K562 (cell line): ENCODE measurements at regions not wholly inside any gene's neighbourhood (a gene's known extent, or its start where the extent isn't known, plus 50 kb on each side); places are given as distances from the start of the nearest gene placed in this dataset.

ENCODE experiments used
- ATAC-seq: fragments of 200-7000 bp; cut with Tn5 transposase; 3 replicates; pipeline ENCODE4 v1.9.1; 2020; ENCODE audit warnings: moderate library complexity
- BruUV-seq: library from RNA; stranded (reverse); fragments of 400-500 nt; replicated peaks from 2 replicates; lab custom pipeline; 2021; lab: Mats Ljungman, UMichigan
- CTCF ChIA-PET: fragments of 300-600 bp; formaldehyde crosslinking; extraction: SDS; loops from one replicate; lab custom pipeline; 2021; ENCODE audit warnings: low intra/inter-chr PET ratio; lab: Yijun Ruan, JAX
- POLR2A ChIA-PET: fragments of 300-600, 350-650 bp; sonication (Branson Sonifier 250); formaldehyde crosslinking; extraction: SDS; loops from one replicate; lab custom pipeline; 2021; ENCODE audit warnings: antibody characterized with exemption, inconsistent platforms; lab: Yijun Ruan, JAX
- DNase-seq, 4 experiments: peaks; one replicate each; pipeline versions ENCODE4 v3.0.0 to v3.0.0-alpha.2; 2011 to 2018; ENCODE audit warnings: low spot score in 3 of 4, mixed read lengths in 3 of 4; ENCODE audit errors: extremely low read depth in 1 of 4
- FAIRE-seq: peaks from 2 replicates; lab custom pipeline; 2011; peaks lifted over from hg19 to GRCh38; lab: Jason Lieb, UNC
- H2AFZ ChIP-seq: 2 replicates; pipeline ENCODE4 v1.6.0; 2011; ENCODE audit warnings: low read depth, low read length, control low read depth, inconsistent platforms
- H3K27ac ChIP-seq: fragments of 200-600 bp; 3 replicates; pipeline ENCODE4 v1.8.0; 2011; ENCODE audit warnings: low read depth, mild to moderate bottlenecking, control low read depth, inconsistent platforms, low read length, moderate library complexity, mixed read lengths; ENCODE audit errors: extremely low read depth
- H3K27me3 ChIP-seq, 2 experiments: fragments of 300-600 bp in 1 of 2; 2 replicates in 1 of 2; 3 replicates in 1 of 2; pipeline versions ENCODE4 v1.6.0 to v1.8.0; 2011; ENCODE audit warnings: inconsistent platforms in 2 of 2, low read length in 2 of 2, mild to moderate bottlenecking in 1 of 2, mixed read lengths in 1 of 2, moderate library complexity in 1 of 2; ENCODE audit not compliant: control insufficient read depth in 2 of 2, insufficient read depth in 2 of 2
- H3K36me3 ChIP-seq: fragments of 300-600 bp; 3 replicates; pipeline ENCODE4 v1.8.0; 2011; ENCODE audit warnings: mild to moderate bottlenecking, low read length, inconsistent platforms; ENCODE audit not compliant: control insufficient read depth, insufficient read depth
- H3K4me1 ChIP-seq, 2 experiments: fragments of 200-600 bp in 1 of 2; replicated peaks in 1 of 2; 2 replicates in 1 of 2; 3 replicates in 1 of 2; pipeline versions ENCODE4 v1.5.1 to v1.8.0; 2011; ENCODE audit warnings: inconsistent platforms in 2 of 2, low read length in 2 of 2, mild to moderate bottlenecking in 1 of 2, mixed read lengths in 1 of 2, moderate library complexity in 1 of 2; ENCODE audit not compliant: control insufficient read depth in 2 of 2, insufficient read depth in 2 of 2
- H3K4me2 ChIP-seq: 2 replicates; pipeline ENCODE4 v1.6.1; 2011; ENCODE audit warnings: low read length, control low read depth, inconsistent platforms, mixed read lengths; ENCODE audit not compliant: insufficient read depth
- H3K4me3 ChIP-seq: fragments of 200-600 bp; sonication (generic), shearing (Covaris generic); 2 replicates; pipeline ENCODE4 v1.5.1; 2016; ENCODE audit warnings: control low read depth, inconsistent platforms
- H3K79me2 ChIP-seq: fragments of 200-600 bp; 3 replicates; pipeline ENCODE4 v1.8.0; 2011; ENCODE audit warnings: low read length, inconsistent platforms; ENCODE audit not compliant: control insufficient read depth, insufficient read depth
- H3K9ac ChIP-seq, 2 experiments: 2 replicates each; pipeline versions ENCODE4 v1.6.0 to v1.6.1; 2011; ENCODE audit warnings: low read depth in 2 of 2, low read length in 2 of 2, control low read depth in 1 of 2, inconsistent platforms in 1 of 2, mild to moderate bottlenecking in 1 of 2, mixed read lengths in 1 of 2; ENCODE audit not compliant: insufficient read depth in 1 of 2
- H3K9me1 ChIP-seq: one replicate; pipeline ENCODE4 v1.6.0; 2011; ENCODE audit warnings: inconsistent platforms, mild to moderate bottlenecking, low read length, moderate library complexity; ENCODE audit not compliant: control insufficient read depth, insufficient read depth
- H3K9me3 ChIP-seq: replicated peaks from 2 replicates; pipeline ENCODE4 v1.5.1; 2011; ENCODE audit warnings: low read depth, low read length, inconsistent platforms; ENCODE audit not compliant: control insufficient read depth, insufficient read depth
- H4K20me1 ChIP-seq: replicated peaks from 2 replicates; pipeline ENCODE4 v1.6.1; 2011; ENCODE audit warnings: low read length, inconsistent platforms, mixed read lengths; ENCODE audit not compliant: control insufficient read depth, insufficient read depth
- HNRNPK ChIP-seq: fragments of 200-400 bp; formaldehyde crosslinking; IDR thresholded peaks from one replicate; pipeline ENCODE4 v1.6.1; 2018; ENCODE audit warnings: mild to moderate bottlenecking, low read depth, low read length; ENCODE audit not compliant: poor library complexity, severe bottlenecking
- HSF4 ChIP-seq: fragments of 250-450 bp; sonication (Bioruptor Pico); IDR thresholded peaks from 2 replicates; pipeline ENCODE4 v2.1.2; 2022; ENCODE audit warnings: mild to moderate bottlenecking, moderate library complexity, borderline replicate concordance
- MEF2A ChIP-seq: IDR thresholded peaks from 2 replicates; pipeline ENCODE4 v1.6.1; 2011; ENCODE audit warnings: low read depth, mild to moderate bottlenecking, low read length, moderate library complexity; ENCODE audit not compliant: control insufficient read depth
- NFIC ChIP-seq: fragments of 450-650 bp; IDR thresholded peaks from 2 replicates; pipeline ENCODE4 v1.6.1; 2017; ENCODE audit warnings: mild to moderate bottlenecking, inconsistent platforms
- SETDB1 ChIP-seq: IDR thresholded peaks from one replicate; pipeline ENCODE4 v1.6.1; 2012; ENCODE audit warnings: low read length, control low read depth, inconsistent platforms
- TGIF2 ChIP-seq: sonication (generic); formaldehyde crosslinking; IDR thresholded peaks from 2 replicates; pipeline ENCODE4 v1.8.1; 2022; ENCODE audit warnings: mild to moderate bottlenecking, missing genetic modification reagents, moderate library complexity
- TOE1 ChIP-seq, 2 experiments: fragments of 450-650 bp in 1 of 2; sonication (generic) in 1 of 2; formaldehyde crosslinking in 1 of 2; IDR thresholded peaks; 2 replicates each; pipeline versions ENCODE4 v1.7.1 to v1.8.0; 2016 to 2022; ENCODE audit warnings: borderline replicate concordance in 2 of 2, mild to moderate bottlenecking in 2 of 2, antibody characterized with exemption in 1 of 2, inconsistent platforms in 1 of 2, low read depth in 1 of 2, missing genetic modification reagents in 1 of 2, moderate library complexity in 1 of 2
- ZNF140 ChIP-seq: fragments of 250-450 bp; sonication (Bioruptor Pico); IDR thresholded peaks from 2 replicates; pipeline ENCODE4 v1.8.0; 2021; ENCODE audit warnings: moderate library complexity, mild to moderate bottlenecking, inconsistent platforms
- ZNF263 ChIP-seq: sonication (generic); formaldehyde crosslinking; IDR thresholded peaks from 2 replicates; pipeline ENCODE4 v1.8.0; 2022; ENCODE audit warnings: mild to moderate bottlenecking, missing genetic modification reagents, borderline replicate concordance
- WGBS: fragments of 100-300 bp; shearing (Covaris generic); methylation state at CpG from one replicate; pipeline ENCODE4 v1.1.6; 2016; ENCODE audit warnings: low coverage, mixed read lengths; ENCODE audit not compliant: insufficient coverage; ENCODE audit errors: missing lambda C conversion rate; 5-methylcytosine and 5-hydroxymethylcytosine counted together
- in situ Hi-C: fragments of 300-500 bp; cut with MboI; formaldehyde crosslinking; loops from 4 replicates; pipeline ENCODE4 v1.15.0; 2018; ENCODE audit warnings: inconsistent platforms, mixed read lengths
- intact Hi-C: fragments of 100-400 bp; cut with micrococcal nuclease; formaldehyde crosslinking; loops from 2 replicates; pipeline ENCODE4 v1.14.2; 2022
- TF ChIP-seq, protein P1 (sequence below): sonication (generic); formaldehyde crosslinking; IDR thresholded peaks from 2 replicates; pipeline ENCODE4 v1.8.1; 2023; ENCODE audit warnings: missing genetic modification reagents, mild to moderate bottlenecking, borderline replicate concordance
- TF ChIP-seq, protein P2 (sequence below): fragments of 250-450 bp; sonication (Bioruptor Pico); IDR thresholded peaks from 2 replicates; pipeline ENCODE4 v1.4.0; 2020

DNA sequence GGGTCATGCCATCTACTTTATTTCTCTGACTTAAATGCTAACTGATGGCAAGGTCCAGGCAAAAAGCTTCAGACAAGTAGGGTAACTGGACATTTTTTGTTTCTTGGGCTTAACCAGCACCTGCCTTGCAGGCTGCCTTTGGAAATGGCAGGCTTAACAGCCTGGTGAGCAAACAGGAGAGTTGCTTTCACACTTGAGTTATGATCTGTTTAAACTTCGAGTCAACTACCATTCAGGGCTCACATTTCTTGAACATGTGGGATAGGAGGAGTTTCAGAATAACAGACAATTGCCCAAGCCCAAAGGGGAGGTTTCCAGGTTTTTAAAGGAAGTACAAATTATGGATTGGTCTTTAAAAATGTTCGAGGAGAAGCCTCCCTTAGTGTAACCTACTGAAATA is 724.6 kb upstream of the SORCS1 start:
- no peaks in the 10 kb centered on the region for H3K27me3 ChIP-seq
- no peaks in the 10 kb centered on the region for H3K9me1 ChIP-seq
- H3K36me3 ChIP-seq = no peaks in the 10 kb centered on the region
- TF ChIP-seq ZNF140 = no peak
- TF ChIP-seq HNRNPK = no peak
- 0% methylated on average over 2 of the region's 2 CpGs for WGBS
- BruUV-seq = no TSS peak
- H4K20me1 ChIP-seq = no peaks in the 10 kb centered on the region
- no peaks in the 10 kb centered on the region for H3K4me1 ChIP-seq
- DNase-seq = no peak
- no peak overlapping the region for H3K4me2 ChIP-seq
- no peak overlapping the region for H3K27ac ChIP-seq
- H3K4me3 ChIP-seq = no peak overlapping the region
- intact Hi-C loops = no loop called here
- H2AFZ ChIP-seq = no peak overlapping the region
- no peak for FAIRE-seq
- in situ Hi-C loops = no loop called here
- no peaks in the 10 kb centered on the region for H3K79me2 ChIP-seq
- ChIA-PET POLR2A (no interaction called here), CTCF (no interaction called here)
- H3K9ac ChIP-seq = no peak overlapping the region
- no peak for ATAC-seq
- no peaks in the 10 kb centered on the region for H3K9me3 ChIP-seq

DNA sequence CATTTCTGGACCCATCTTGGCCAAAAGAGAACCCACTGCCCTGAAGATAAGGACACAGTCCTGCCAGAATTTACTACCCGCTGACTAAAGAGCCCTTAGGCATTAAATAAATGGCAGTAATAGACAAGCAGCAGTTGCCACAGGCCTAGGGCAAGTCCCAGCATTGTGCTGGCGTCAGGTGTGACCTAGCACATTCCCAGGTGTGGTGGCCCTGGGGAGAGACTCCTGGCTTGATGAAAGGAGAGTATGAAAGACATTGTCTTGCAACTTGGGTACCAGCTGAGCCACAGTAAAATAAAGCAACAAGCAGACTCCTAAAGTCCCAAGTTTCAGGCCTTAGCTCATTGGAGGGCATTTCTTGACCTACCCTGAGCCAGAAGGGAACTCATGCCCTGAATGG is 715.7 kb upstream of the SORCS1 start:
- ATAC-seq = no peak
- in situ Hi-C loops (no loop called here), intact Hi-C loops (no loop called here)
- Histone ChIP-seq H3K9me3 (no peaks in the 10 kb centered on the region), H4K20me1 (no peaks in the 10 kb centered on the region), H3K36me3 (no peaks in the 10 kb centered on the region), H3K9me1 (no peaks in the 10 kb centered on the region), H3K79me2 (no peaks in the 10 kb centered on the region), H3K4me3 (no peak overlapping the region), H3K27me3 (no peaks in the 10 kb centered on the region), H3K4me2 (no peak overlapping the region), H3K27ac (no peak overlapping the region), H3K9ac (no peak overlapping the region), H2AFZ (no peak overlapping the region), H3K4me1 (no peaks in the 10 kb centered on the region)
- 0% methylated on average over 2 of the region's 2 CpGs for WGBS
- no TSS peak for BruUV-seq
- CTCF ChIA-PET = no interaction called here
- no peak for DNase-seq
- FAIRE-seq = no peak
- POLR2A ChIA-PET = no interaction called here
- TF ChIP-seq TOE1 (IDR thresholded peaks at IDR 0.05; ENCODE audit: borderline replicate concordance) (no peak), TOE1 (CRISPR knock-in tag; IDR thresholded peaks at IDR 0.05; ENCODE audit: borderline replicate concordance, low read depth) (no peak), ZNF263 (CRISPR knock-in tag) (no peak), SETDB1 (no peak), HSF4 (CRISPR knock-in tag) (no peak), TGIF2 (CRISPR knock-in tag) (no peak), NFIC (no peak), MEF2A (no peak)
- TF ChIP-seq, protein P1, sequence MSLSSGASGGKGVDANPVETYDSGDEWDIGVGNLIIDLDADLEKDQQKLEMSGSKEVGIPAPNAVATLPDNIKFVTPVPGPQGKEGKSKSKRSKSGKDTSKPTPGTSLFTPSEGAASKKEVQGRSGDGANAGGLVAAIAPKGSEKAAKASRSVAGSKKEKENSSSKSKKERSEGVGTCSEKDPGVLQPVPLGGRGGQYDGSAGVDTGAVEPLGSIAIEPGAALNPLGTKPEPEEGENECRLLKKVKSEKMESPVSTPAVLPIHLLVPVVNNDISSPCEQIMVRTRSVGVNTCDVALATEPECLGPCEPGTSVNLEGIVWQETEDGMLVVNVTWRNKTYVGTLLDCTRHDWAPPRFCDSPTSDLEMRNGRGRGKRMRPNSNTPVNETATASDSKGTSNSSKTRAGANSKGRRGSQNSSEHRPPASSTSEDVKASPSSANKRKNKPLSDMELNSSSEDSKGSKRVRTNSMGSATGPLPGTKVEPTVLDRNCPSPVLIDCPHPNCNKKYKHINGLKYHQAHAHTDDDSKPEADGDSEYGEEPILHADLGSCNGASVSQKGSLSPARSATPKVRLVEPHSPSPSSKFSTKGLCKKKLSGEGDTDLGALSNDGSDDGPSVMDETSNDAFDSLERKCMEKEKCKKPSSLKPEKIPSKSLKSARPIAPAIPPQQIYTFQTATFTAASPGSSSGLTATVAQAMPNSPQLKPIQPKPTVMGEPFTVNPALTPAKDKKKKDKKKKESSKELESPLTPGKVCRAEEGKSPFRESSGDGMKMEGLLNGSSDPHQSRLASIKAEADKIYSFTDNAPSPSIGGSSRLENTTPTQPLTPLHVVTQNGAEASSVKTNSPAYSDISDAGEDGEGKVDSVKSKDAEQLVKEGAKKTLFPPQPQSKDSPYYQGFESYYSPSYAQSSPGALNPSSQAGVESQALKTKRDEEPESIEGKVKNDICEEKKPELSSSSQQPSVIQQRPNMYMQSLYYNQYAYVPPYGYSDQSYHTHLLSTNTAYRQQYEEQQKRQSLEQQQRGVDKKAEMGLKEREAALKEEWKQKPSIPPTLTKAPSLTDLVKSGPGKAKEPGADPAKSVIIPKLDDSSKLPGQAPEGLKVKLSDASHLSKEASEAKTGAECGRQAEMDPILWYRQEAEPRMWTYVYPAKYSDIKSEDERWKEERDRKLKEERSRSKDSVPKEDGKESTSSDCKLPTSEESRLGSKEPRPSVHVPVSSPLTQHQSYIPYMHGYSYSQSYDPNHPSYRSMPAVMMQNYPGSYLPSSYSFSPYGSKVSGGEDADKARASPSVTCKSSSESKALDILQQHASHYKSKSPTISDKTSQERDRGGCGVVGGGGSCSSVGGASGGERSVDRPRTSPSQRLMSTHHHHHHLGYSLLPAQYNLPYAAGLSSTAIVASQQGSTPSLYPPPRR (CRISPR knock-in tag) = no peak
- TF ChIP-seq, protein P2, sequence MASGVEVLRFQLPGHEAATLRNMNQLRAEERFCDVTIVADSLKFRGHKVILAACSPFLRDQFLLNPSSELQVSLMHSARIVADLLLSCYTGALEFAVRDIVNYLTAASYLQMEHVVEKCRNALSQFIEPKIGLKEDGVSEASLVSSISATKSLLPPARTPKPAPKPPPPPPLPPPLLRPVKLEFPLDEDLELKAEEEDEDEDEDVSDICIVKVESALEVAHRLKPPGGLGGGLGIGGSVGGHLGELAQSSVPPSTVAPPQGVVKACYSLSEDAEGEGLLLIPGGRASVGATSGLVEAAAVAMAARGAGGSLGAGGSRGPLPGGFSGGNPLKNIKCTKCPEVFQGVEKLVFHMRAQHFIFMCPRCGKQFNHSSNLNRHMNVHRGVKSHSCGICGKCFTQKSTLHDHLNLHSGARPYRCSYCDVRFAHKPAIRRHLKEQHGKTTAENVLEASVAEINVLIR = no peak
